GM21390 (cell line): ENCODE measurements at regions not wholly inside any gene's neighbourhood (a gene's known extent, or its start where the extent isn't known, plus 50 kb on each side); places are given as distances from the start of the nearest gene placed in this dataset.

Experiments used
- ATAC-seq: cut with Tn5 transposase; IDR thresholded peaks from one replicate; pipeline ENCODE4 v1.9.1; 2021; ENCODE audit not compliant: unreplicated experiment

GRCh38 chr1:57947471-57947870 lies 523.6 kb upstream of the DAB1 start:
- no peak for ATAC-seq

- ATAC-seq: no peak
These were observed 521.2 kb upstream of the DAB1 start for GRCh38 chr1:57945045-57945444.

DNA sequence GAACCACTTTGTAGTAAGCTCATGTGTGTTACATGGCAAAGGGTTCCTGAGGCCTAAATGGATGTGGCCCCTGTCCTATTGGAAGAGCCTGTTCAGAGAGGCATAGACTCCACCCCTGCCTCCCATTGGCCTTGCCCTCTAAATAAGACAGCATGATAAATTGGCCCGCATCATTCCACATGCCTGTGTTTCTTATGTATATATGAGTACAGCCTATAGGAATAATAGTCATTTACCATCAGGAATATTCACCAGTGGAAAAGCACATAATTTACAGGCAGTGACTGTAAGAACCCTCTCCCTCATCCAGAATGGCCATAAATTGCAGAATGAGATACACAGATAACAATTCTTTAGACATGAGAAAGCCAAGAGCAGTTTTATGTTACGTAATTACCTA lies 519.5 kb upstream of the DAB1 start:
- no peak for ATAC-seq

GRCh38 chr1:57934745-57935144 lies 510.9 kb upstream of the DAB1 start:
- no peak for ATAC-seq

DNA sequence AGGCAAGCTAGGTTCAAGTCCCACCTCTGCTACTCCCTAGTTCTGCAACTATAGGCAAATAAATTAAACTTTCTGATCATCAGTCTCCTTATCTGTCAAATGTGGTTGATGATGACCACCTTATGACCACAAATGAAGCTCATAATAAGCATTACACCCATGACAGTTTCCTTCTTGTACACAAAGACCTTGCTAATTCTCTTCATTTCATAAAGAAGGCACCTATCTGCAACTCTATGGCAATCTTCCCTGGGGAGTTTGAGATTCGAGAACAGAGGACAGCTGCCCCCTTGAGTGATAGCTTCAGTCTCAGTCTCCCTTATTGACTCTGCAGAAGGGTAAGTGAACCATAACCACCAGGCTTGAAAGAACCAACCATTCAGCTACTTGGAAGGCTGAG lies 503.1 kb upstream of the DAB1 start:
- ATAC-seq: no peak

- no peak for ATAC-seq
These were observed 502.2 kb upstream of the DAB1 start for GRCh38 chr1:57926025-57926552.

- ATAC-seq: no peak
These were observed 501.4 kb upstream of the DAB1 start for GRCh38 chr1:57925226-57925625.

- no peak for ATAC-seq
These were observed 498.3 kb upstream of the DAB1 start for GRCh38 chr1:57922130-57922529.

DNA sequence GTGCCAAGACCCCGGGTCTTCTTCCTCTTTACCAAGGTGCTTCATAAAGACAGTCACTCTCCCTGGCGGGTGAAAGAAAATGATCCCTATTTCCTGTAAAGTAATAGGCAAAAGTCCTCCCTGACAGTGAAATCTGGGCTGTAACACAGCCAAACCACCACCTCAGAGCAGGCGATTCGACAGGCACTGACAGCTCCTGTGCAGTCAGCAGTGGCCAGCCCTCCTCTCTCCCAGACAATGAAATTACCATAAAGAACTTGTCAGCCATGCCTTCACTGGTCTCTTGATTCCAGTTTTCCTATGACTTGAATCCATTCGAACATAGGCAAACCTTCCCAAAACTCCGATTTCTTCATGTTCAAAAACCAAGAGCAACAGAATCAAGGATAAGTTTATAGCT lies 492.2 kb upstream of the DAB1 start:
- ATAC-seq: no peak

- no peak for ATAC-seq
These were observed 487.6 kb upstream of the DAB1 start for GRCh38 chr1:57911427-57911826.

DNA sequence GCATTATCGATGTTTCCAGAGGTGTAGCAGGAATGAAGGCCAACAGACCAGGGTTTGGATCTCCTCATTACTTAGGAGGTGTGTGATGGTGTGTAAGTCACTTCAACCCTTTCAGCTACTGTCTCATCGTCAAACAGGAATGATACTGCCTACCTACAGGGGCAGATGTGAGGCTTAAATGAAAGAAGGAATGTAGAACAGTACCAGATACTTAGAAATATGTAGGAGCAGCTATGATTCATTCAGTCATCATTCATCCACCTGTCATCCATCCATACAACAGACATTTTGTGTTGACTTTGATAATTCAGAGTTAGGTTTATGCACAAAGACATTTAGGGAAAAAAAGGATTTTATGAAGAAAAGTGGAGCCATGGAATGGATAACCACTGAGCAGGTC lies 486.9 kb upstream of the DAB1 start:
- ATAC-seq: no peak

DNA sequence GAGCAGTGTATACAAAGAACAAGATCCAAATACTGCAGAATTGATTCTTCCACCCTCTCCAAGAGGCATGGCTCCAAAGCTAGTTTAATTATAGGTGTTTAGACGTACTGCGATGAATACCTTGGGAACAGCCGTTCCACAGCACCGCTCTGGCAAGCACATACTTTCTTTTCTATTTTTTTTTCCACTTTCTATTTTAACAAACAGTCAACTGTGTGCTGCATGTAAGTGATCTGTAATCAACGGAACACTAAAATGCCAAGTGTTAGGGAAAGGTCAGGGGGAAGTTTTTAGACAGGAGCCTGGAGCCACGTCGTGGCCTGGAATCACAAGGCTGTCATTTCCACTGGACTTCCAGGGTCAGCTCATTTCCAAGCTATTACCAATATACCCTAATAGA lies 486.4 kb upstream of the DAB1 start:
- no peak for ATAC-seq

GRCh38 chr1:57908147-57908890 lies 484.5 kb upstream of the DAB1 start:
- ATAC-seq: no peak

- no peak for ATAC-seq
These were observed 477.5 kb upstream of the DAB1 start for GRCh38 chr1:57901208-57901919.

GRCh38 chr1:57898531-57898930 lies 474.7 kb upstream of the DAB1 start:
- no peak for ATAC-seq

DNA sequence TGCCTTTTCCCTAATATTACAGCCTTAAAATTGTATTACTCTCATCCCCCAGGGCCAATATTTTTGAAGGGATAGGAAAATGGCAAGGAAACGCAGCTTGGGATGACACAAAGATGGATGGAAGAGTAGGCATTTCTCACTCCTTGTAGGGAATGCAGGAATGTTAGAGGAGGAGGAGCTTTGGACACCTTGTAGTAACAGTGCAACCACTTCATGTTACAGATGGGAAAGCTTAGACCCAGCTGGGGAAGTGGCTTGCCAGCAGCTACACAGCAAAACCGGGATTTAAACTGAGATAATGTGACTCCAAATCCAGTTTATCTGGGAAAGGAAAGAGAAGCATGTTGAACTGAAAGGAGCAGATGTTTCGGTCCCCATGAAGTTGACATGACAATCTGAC lies 473.7 kb upstream of the DAB1 start:
- ATAC-seq: no peak

GRCh38 chr1:57894315-57894714 lies 470.5 kb upstream of the DAB1 start:
- no peak for ATAC-seq

GRCh38 chr1:57889676-57890320 lies 465.9 kb upstream of the DAB1 start:
- no peak for ATAC-seq

DNA sequence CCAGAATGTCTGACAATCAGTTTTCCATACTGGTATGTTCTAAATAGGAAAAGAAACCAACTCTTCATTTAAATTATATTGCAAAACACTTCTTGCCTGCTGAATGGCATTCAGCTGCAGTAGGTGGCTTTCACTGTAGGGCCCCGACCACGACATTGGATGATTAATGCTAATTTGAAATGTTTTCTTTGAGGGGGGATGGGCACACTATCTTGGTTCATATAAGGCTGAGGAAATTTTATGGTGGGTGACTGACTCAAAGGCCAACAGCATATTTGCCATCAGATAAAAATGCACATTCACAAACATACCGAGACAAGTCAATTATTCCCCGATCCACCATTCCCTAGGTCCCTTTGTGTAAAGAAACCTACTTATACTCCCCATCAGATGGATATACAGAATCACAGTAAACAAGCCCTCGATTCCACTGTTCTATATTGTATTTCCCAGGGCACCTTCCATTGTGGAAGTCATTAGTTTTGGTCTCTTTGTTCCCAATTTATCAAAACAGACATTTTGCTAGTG lies 464.2 kb upstream of the DAB1 start:
- ATAC-seq: no peak

DNA sequence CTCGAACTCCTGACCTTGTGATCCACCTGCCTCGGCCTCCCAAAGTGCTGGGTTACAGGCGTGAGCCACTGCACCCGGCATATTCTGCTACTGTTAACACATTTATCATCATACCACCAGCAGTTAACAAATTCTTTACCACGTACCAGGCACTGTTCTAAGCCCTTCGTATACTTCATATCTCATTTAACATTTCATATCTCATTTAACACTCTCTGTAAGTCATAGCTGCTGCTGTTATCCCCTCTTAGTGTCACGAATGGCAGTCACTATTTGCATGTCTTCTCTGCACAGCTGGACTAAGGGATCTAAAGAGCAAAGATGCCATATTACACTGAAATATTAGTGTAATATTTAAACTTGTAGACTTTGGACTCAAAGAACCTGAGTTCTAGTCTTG lies 462.5 kb upstream of the DAB1 start:
- ATAC-seq: no peak

DNA sequence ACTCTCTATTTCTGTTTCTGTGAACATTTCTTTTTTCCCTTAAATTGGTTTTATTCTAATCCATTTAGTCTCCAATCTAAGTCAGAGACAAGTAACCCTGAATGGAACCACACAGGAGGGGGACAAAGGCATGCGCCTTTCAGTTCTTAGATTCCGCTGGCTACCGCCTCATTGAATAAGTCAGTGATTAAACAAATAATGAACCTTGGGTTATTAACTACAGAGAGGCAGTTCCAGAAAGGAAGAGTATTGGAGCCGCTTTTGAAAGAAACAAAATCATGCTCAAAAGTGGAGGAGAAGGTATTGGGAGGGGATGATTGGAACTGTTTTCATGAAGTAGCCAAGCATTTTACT lies 459.8 kb upstream of the DAB1 start:
- ATAC-seq: no peak
